CD4-positive, alpha-beta T cell treated with Interleukin-17A for 4 hours (primary cell): ENCODE measurements at regions not wholly inside any gene's neighbourhood (a gene's known extent, or its start where the extent isn't known, plus 50 kb on each side); places are given as distances from the start of the nearest gene placed in this dataset.

Experiments used
- DNase-seq: peaks from one replicate; pipeline ENCODE4 v3.0.0-alpha.2; 2020; ENCODE audit warnings: mixed read lengths

DNA sequence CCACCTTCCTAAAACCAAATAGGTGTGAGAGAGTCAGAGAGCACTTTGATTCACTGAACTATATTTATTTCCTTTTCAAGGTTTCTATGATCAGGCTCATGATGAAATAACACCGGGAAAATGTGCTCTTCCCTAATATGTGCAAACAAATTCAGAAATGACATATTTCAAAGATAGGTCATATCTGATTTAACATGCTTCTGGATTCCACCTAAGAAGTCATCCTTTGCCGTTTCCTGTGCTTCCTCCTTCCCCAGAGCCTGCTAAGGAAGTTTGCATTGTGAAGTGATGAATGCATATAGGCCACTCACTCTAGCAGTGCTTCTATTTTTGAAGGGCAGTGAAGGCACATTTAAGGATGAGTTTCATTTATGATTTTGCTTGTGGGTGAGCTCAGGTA lies 327.6 kb downstream of the TDRD15 start:
- DNase-seq = no peak

GRCh38 chr2:21452263-21452662 lies 328.5 kb downstream of the TDRD15 start:
- no peak for DNase-seq

DNA sequence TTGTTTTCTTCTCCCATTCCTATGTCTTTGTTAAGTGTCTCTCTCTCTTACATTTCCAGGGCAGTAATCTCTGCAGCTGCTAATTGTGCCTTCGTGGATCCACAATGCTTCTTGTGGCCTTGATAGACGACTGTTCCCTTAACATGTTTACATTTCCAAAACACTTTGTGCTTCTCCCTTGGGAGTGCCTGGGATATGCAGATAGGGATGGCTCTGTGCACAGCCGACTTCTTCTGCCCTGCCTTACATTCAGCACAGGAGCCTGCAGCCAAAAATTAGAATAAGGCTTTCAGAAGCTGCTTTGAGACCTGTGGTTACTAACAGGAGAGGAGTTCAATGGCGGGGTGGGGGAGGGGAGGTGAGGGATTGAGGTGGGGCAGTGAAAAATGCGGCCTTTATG lies 328.9 kb downstream of the TDRD15 start:
- no peak for DNase-seq

DNA sequence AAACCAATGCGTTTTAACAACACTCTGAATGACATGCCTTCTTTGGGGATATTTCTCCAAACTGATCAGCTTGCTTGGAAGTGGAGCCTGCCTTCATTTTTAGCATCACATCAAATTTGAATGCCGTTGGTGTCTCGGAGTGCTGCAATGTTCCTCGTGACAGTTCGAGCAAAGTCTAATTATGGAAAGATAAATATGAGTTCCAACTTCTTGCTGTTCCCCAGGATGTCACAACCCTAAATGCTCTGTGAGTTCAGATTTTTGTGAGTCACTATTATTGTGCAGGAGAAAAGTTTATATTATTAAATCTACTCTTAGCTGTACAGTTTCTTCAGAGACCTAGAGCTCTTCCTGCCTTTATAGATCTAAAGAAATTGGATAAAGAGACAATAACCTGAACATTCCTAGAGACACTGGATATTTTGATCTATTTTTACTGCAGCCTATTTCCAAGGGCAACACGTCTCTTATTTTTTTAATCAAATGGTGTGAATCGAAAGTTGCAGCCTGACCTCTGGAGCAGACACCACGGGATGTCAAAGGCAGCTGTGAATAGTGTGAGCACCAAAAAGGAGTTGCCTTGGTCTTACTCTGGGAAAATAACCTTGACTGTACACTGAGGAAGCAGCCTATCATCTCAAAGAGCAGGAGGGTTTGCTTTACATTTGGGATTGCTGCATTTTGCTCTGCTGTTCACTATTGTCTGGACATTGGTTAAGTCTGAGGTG lies 330.1 kb downstream of the TDRD15 start:
- DNase-seq = no peak

DNA sequence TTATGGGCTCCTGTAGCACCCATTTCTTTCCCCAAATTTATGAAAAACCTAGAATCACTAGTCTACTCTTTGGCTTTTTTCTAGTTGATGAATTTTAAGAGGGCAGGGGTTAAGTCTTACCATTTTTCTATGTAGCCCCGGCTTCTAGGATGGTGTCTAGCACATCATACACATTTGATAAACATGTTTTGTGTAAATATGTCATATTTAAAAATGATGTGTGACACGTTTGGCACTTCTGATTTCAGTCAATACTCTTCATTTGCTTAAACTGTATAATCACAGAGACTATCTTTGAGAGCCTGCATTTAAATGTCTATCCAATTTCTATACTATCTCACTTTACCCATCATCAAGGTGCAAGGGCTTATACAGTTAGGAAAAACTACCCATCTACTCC lies 331.1 kb downstream of the TDRD15 start:
- no peak for DNase-seq

DNA sequence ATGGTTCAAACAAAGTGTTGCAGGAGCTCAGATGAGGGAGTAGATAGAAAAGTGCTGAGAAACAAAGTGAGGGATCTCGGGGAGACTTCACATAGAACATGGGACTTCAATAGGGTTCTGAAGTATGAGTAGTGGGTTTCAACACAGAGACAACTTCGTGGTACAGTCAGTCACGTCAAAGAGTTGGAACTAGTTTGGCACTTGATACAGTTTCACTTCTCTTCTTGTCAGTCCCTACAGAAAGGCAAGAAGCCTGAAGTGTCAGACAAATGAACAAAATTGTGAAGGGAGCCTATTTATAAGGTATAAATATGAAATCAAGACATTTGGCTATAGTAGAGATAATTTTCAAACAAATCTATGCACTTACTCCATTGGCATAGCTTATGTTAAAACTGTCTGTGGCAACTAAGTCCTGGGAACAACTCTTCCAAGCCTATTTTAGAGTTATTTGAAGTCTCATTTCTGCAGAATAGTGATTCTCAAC lies 338.0 kb downstream of the TDRD15 start:
- no peak for DNase-seq

DNA sequence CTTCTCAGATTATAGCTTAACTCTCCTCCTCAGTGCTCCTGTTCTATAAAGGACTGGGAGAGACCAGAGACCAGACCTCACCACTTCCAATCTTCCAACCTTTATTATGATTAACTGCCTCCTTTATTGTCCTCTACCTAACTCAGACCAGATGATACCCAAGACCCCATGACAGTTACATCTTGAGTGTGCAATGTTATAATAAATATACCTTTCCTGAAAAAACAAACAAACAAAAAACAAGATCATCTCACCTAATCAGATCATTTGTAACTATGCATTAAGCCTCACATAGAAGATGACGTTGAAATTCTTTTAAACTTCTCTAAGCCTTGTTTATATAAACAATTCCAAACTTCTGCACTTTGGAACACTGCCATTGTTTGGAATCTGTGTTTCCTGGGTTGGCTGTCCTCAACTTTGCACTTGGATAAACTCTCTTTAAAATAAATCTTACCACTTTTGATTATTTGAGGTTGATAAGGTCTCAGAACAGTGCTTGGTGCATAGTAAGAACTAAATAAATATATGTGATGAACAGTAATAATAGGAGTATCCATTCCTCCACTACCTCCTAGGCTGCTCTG lies 342.7 kb downstream of the TDRD15 start:
- no peak for DNase-seq

GRCh38 chr2:21467280-21467818 lies 343.6 kb downstream of the TDRD15 start:
- no peak for DNase-seq

GRCh38 chr2:21467910-21468309 lies 344.1 kb downstream of the TDRD15 start:
- no peak for DNase-seq

GRCh38 chr2:21468624-21469023 lies 344.9 kb downstream of the TDRD15 start:
- no peak for DNase-seq

DNA sequence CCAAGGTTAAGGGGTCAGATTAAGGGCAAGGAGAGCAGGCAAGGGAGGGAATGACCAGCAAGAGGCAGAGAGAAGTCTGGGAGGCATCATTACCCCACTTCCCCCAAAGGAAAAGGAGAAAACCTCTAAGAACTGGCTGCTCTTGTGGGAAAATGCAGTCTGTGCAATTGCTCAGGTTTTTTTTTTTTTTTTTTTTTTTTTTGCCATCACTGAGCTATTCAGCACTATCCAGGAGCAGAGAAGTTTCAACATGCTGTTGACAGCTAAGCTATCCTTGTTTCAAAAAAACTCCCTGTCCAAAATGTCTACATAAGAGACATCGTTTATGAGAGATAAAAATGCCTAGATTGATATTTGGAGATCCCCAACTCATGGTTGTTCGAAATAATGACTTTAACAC lies 345.4 kb downstream of the TDRD15 start:
- DNase-seq = no peak

DNA sequence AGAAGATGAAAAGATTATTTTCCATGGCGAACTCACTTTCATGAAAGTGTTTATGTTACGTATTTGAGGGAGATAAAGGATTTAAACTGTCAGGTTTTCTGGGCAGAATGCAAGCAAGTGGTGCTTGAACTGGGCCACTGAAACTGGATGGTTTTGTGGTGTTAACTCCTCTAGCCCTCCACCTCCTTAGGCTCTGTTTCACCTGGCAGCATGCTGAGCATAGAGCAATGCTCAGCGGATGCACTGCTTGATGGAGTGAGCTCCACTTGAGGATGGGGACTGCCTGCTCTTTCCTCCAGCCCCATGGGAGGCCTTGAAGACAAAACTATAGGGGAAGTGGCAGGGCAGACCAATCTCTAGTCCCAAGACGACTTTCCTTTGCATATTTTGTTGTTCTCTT lies 345.8 kb downstream of the TDRD15 start:
- DNase-seq = no peak

GRCh38 chr2:21480162-21480561 lies 356.4 kb downstream of the TDRD15 start:
- no peak for DNase-seq

DNA sequence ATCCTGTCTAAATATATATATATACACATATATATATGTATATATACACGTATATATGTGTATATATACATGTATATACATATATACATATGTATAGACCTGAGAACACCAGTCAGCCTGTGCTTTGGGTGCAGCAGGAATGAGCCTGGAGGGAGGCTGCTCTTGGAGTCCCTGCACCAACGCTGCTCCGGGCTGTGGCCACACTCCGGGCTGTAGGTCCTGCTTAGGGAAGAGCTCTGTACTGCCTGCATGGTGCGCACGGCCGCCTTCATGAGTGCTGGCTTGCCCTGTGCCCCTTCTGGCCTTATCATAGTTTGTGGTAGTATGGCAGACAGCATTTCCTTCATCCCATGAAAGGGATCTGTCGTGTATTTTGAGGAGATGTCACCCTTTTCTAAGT lies 360.9 kb downstream of the TDRD15 start:
- no peak for DNase-seq

- no peak for DNase-seq
Observed at GRCh38 chr2:21486445-21486844, 362.7 kb downstream of the TDRD15 start.

GRCh38 chr2:21489080-21489479 lies 365.3 kb downstream of the TDRD15 start:
- DNase-seq = no peak

DNA sequence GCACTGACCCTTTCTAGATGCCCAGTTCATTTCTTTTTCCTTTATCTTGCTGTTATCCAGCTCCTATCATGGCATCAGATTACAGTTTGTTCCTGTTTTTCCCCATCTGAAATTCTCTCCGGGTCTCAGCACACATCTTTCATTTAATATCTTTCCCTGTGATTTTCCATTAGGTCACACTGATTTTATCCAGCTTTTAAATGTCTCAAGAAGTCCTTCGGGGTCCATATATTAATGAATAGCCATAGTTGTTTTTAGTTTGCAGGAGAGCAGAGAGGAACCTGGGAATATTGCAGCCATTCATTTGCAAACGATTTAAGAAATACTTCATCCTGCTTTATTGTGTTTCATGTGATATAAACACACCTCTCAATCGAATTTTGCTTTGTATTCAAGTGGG lies 374.2 kb downstream of the TDRD15 start:
- DNase-seq = no peak

GRCh38 chr2:21500401-21500945 lies 376.7 kb downstream of the TDRD15 start:
- DNase-seq = no peak

- no peak for DNase-seq
Observed at GRCh38 chr2:21501376-21502027, 377.7 kb downstream of the TDRD15 start.

GRCh38 chr2:21515903-21516302 lies 392.1 kb downstream of the TDRD15 start:
- no peak for DNase-seq

DNA sequence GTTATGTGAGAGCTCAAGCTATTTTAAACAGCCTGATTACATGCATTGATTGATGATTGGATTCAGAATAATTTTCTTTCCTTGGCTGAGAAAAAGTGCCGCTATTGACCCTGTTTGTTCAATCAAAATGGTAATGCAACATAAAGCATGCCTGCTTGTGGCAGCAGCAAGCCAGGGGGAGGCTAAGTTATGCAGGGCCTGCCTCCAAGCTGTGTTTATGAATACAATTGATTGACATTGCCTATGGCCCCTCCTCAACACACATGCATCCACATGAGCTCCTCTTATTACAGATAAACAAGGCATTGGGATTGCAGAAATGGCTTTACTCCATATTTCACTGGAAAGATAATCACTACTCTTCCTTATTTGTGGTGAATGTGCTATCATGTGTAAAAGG lies 395.6 kb downstream of the TDRD15 start:
- no peak for DNase-seq

GRCh38 chr2:21519821-21520220 lies 396.1 kb downstream of the TDRD15 start:
- DNase-seq = no peak

GRCh38 chr2:21535826-21536225 lies 412.1 kb downstream of the TDRD15 start:
- no peak for DNase-seq

- no peak for DNase-seq
Observed at GRCh38 chr2:21539685-21540084, 415.9 kb downstream of the TDRD15 start.
